ENCODE measurements at regions not wholly inside any gene's neighbourhood (a gene's known extent, or its start where the extent isn't known, plus 50 kb on each side); places are given as distances from the start of the nearest gene placed in this dataset.
"Not testable (repeated sequence)": the region's sequence is repeated elsewhere in the genome, so short reads cannot be mapped to it uniquely, and the experiment has no call there.

- in situ Hi-C loops (cut with MboI; ENCODE audit: low sequenced_read_pairs) = loop anchor here (25.0 kb wide), 1 partner anchor 363 kb away; the partner anchor contains the start of gene ENOX2
These were observed 147.6 kb downstream of the RBMX2 start for GRCh38 chrX:130549382-130549781.

GRCh38 chrX:130550351-130550750 lies 148.6 kb downstream of the RBMX2 start:
- in situ Hi-C loops (cut with MboI; ENCODE audit: low sequenced_read_pairs) = no loop called here

GRCh38 chrX:130552444-130553073 lies 150.8 kb downstream of the RBMX2 start:
- in situ Hi-C loops (cut with MboI; ENCODE audit: low sequenced_read_pairs) = no loop called here

- in situ Hi-C loops (cut with MboI; ENCODE audit: low sequenced_read_pairs) = no loop called here
These were observed 153.6 kb downstream of the RBMX2 start for GRCh38 chrX:130555341-130555740.

- in situ Hi-C loops (cut with MboI; ENCODE audit: low sequenced_read_pairs) = no loop called here
These were observed 154.0 kb downstream of the RBMX2 start for GRCh38 chrX:130555757-130556156.

- in situ Hi-C loops (cut with MboI; ENCODE audit: low sequenced_read_pairs) = no loop called here
These were observed 155.2 kb downstream of the RBMX2 start for GRCh38 chrX:130556951-130557350.

GRCh38 chrX:130560544-130560943 lies 158.8 kb downstream of the RBMX2 start:
- in situ Hi-C loops (cut with MboI; ENCODE audit: low sequenced_read_pairs) = no loop called here

GRCh38 chrX:130561930-130562329 lies 160.1 kb downstream of the RBMX2 start:
- in situ Hi-C loops (cut with MboI; ENCODE audit: low sequenced_read_pairs) = no loop called here

- in situ Hi-C loops (cut with MboI; ENCODE audit: low sequenced_read_pairs) = no loop called here
These were observed 161.7 kb downstream of the RBMX2 start for GRCh38 chrX:130563476-130563875.

GRCh38 chrX:130566028-130566683 lies 164.4 kb downstream of the RBMX2 start:
- in situ Hi-C loops (cut with MboI; ENCODE audit: low sequenced_read_pairs) = no loop called here

GRCh38 chrX:130573030-130573429 lies 171.2 kb downstream of the RBMX2 start:
- in situ Hi-C loops (cut with MboI; ENCODE audit: low sequenced_read_pairs) = not testable (repeated sequence)

Measured in HL-60/S4 (cell line).